IMR-90 (cell line): ENCODE measurements at regions not wholly inside any gene's neighbourhood (a gene's known extent, or its start where the extent isn't known, plus 50 kb on each side); places are given as distances from the start of the nearest gene placed in this dataset.

Experiments
- ATAC-seq: fragments of 200-7000 bp; cut with Tn5 transposase; 2 replicates; pipeline ENCODE4 v1.9.1; 2020; ENCODE audit warnings: low read depth, mild to moderate bottlenecking, moderate library complexity
- BruUV-seq: library from RNA; stranded (reverse); fragments of 400-500 nt; replicated peaks from 2 replicates; lab custom pipeline; 2021; lab: Mats Ljungman, UMichigan
- CTCF ChIA-PET: fragments of 300-600 bp; formaldehyde crosslinking; extraction: SDS; loops from one replicate; lab custom pipeline; 2021; ENCODE audit warnings: antibody characterized with exemption; lab: Yijun Ruan, JAX
- POLR2A ChIA-PET: fragments of 300-600 bp; sonication (Branson Sonifier 250); formaldehyde crosslinking; loops from one replicate; lab custom pipeline; 2022; ENCODE audit warnings: antibody characterized with exemption; ENCODE audit not compliant: unreplicated experiment; lab: Charles Lee
- DNase-seq: peaks from one replicate; pipeline ENCODE4 v3.0.0; 2013
- H2AFZ ChIP-seq: replicated peaks from 2 replicates; pipeline ENCODE3; 2013; ENCODE audit warnings: low read length, mild to moderate bottlenecking; ENCODE audit not compliant: poor library complexity
- H2AK5ac ChIP-seq: 2 replicates; pipeline ENCODE4 v1.6.1; 2013; ENCODE audit warnings: low read depth, low read length, inconsistent platforms
- H2AK9ac ChIP-seq: replicated peaks from 2 replicates; pipeline ENCODE3; 2013; ENCODE audit warnings: mild to moderate bottlenecking, low read depth, low read length, moderate library complexity; ENCODE audit not compliant: poor library complexity
- H2BK120ac ChIP-seq: 2 replicates; pipeline ENCODE4 v1.6.1; 2013; ENCODE audit warnings: low read depth, low read length, inconsistent platforms
- H2BK15ac ChIP-seq: 3 replicates; pipeline ENCODE4 v1.6.1; 2013; ENCODE audit warnings: low read depth, low read length, inconsistent platforms
- H2BK20ac ChIP-seq: 2 replicates; pipeline ENCODE4 v1.6.1; 2013; ENCODE audit warnings: low read depth, mild to moderate bottlenecking, inconsistent platforms, low read length, moderate library complexity
- H2BK5ac ChIP-seq: 2 replicates; pipeline ENCODE4 v1.6.1; 2013; ENCODE audit warnings: mild to moderate bottlenecking, low read depth, low read length, inconsistent platforms; ENCODE audit not compliant: poor library complexity, severe bottlenecking
- H3K14ac ChIP-seq: replicated peaks from 2 replicates; pipeline ENCODE4 v1.6.1; 2013; ENCODE audit warnings: low read depth, low read length, inconsistent platforms
- H3K18ac ChIP-seq: 2 replicates; pipeline ENCODE4 v1.6.1; 2013; ENCODE audit warnings: low read depth, low read length, control low read depth
- H3K23ac ChIP-seq: 2 replicates; pipeline ENCODE4 v1.6.1; 2013; ENCODE audit warnings: low read depth, low read length, inconsistent platforms
- H3K27ac ChIP-seq: 2 replicates; pipeline ENCODE4 v1.5.1; 2013; ENCODE audit warnings: mild to moderate bottlenecking, control low read depth, low read length; ENCODE audit not compliant: insufficient read depth
- H3K27me3 ChIP-seq: 2 replicates; pipeline ENCODE4 v1.6.1; 2013; ENCODE audit warnings: low read length; ENCODE audit not compliant: control insufficient read depth, insufficient read depth
- H3K36me3 ChIP-seq: 2 replicates; pipeline ENCODE4 v1.6.1; 2013; ENCODE audit warnings: low read length, mixed read lengths; ENCODE audit not compliant: control insufficient read depth, insufficient read depth
- H3K4ac ChIP-seq: 2 replicates; pipeline ENCODE4 v1.6.1; 2013; ENCODE audit warnings: low read depth, low read length, inconsistent platforms
- H3K4me1 ChIP-seq: 2 replicates; pipeline ENCODE4 v1.6.1; 2013; ENCODE audit warnings: low read length, mixed read lengths; ENCODE audit not compliant: control insufficient read depth, insufficient read depth
- H3K4me2 ChIP-seq: 2 replicates; pipeline ENCODE4 v1.6.1; 2013; ENCODE audit warnings: low read depth, mild to moderate bottlenecking, control low read depth, low read length, moderate library complexity
- H3K4me3 ChIP-seq: 2 replicates; pipeline ENCODE4 v1.5.1; 2013; ENCODE audit warnings: low read depth, mild to moderate bottlenecking, control low read depth, low read length, moderate library complexity; ENCODE audit not compliant: insufficient read depth
- H3K56ac ChIP-seq: 2 replicates; pipeline ENCODE4 v1.6.1; 2013; ENCODE audit warnings: low read length, inconsistent platforms; ENCODE audit not compliant: insufficient read depth; ENCODE audit errors: extremely low read depth
- H3K79me1 ChIP-seq, 2 experiments: 2 replicates each; pipeline ENCODE4 v1.6.1; 2013; ENCODE audit warnings: low read length in 2 of 2, inconsistent platforms in 1 of 2, low read depth in 1 of 2
- H3K9ac ChIP-seq: 2 replicates; pipeline ENCODE4 v1.6.1; 2013; ENCODE audit warnings: low read depth, low read length, control low read depth
- H3K9me1 ChIP-seq: 2 replicates; pipeline ENCODE4 v1.6.1; 2013; ENCODE audit warnings: low read length, inconsistent platforms; ENCODE audit not compliant: insufficient read depth
- H3K9me3 ChIP-seq: 2 replicates; pipeline ENCODE4 v1.6.1; 2013; ENCODE audit warnings: low read length; ENCODE audit not compliant: control insufficient read depth, insufficient read depth
- H4K20me1 ChIP-seq: 2 replicates; pipeline ENCODE4 v1.6.1; 2013; ENCODE audit warnings: low read length, inconsistent platforms; ENCODE audit not compliant: insufficient read depth
- H4K5ac ChIP-seq: 2 replicates; pipeline ENCODE4 v1.6.1; 2013; ENCODE audit warnings: mild to moderate bottlenecking, low read depth, low read length, control low read depth
- H4K8ac ChIP-seq, 2 experiments: 2 replicates each; pipeline ENCODE4 v1.6.1; 2013; ENCODE audit warnings: low read depth in 2 of 2, low read length in 2 of 2, control low read depth in 1 of 2, inconsistent platforms in 1 of 2
- H4K91ac ChIP-seq: 2 replicates; pipeline ENCODE4 v1.6.1; 2013; ENCODE audit warnings: low read depth, low read length, inconsistent platforms; ENCODE audit not compliant: insufficient read depth
- BHLHE40 ChIP-seq: fragments of 150-350 bp; IDR thresholded peaks from 2 replicates; pipeline ENCODE4 v1.6.1; 2016; ENCODE audit warnings: mild to moderate bottlenecking, low read depth, low read length
- CEBPB ChIP-seq: IDR thresholded peaks from 2 replicates; pipeline ENCODE4 v1.6.1; 2012; ENCODE audit warnings: low read depth, low read length, improper control_type of control experiment
- CHD1 ChIP-seq: IDR thresholded peaks from 2 replicates; pipeline ENCODE4 v1.6.1; 2012; ENCODE audit warnings: low read depth, low read length, improper control_type of control experiment
- FOS ChIP-seq: fragments of 150-350 bp; IDR thresholded peaks from 2 replicates; pipeline ENCODE4 v1.6.1; 2016; ENCODE audit warnings: low read depth, low read length
- MAFK ChIP-seq: IDR thresholded peaks from 2 replicates; pipeline ENCODE4 v1.6.1; 2012; ENCODE audit warnings: low read depth, low read length, improper control_type of control experiment
- MAZ ChIP-seq: IDR thresholded peaks from 2 replicates; pipeline ENCODE4 v1.6.1; 2012; ENCODE audit warnings: low read depth, mild to moderate bottlenecking, low read length, improper control_type of control experiment, moderate library complexity, borderline replicate concordance
- MXI1 ChIP-seq: IDR thresholded peaks from 2 replicates; pipeline ENCODE4 v1.6.1; 2012; ENCODE audit warnings: low read depth, mild to moderate bottlenecking, low read length, moderate library complexity, borderline replicate concordance
- NFE2L2 ChIP-seq: fragments of 150-350 bp; IDR thresholded peaks from 2 replicates; pipeline ENCODE4 v1.6.1; 2016; ENCODE audit warnings: low read depth, mild to moderate bottlenecking, low read length
- POLR2A ChIP-seq: IDR thresholded peaks from 2 replicates; pipeline ENCODE4 v1.6.1; 2012; ENCODE audit warnings: mild to moderate bottlenecking, low read depth, low read length
- RAD21 ChIP-seq: IDR thresholded peaks from 2 replicates; pipeline ENCODE4 v1.6.1; 2012; ENCODE audit warnings: low read length, improper control_type of control experiment
- RCOR1 ChIP-seq: IDR thresholded peaks from 2 replicates; pipeline ENCODE4 v1.6.1; 2012; ENCODE audit warnings: mild to moderate bottlenecking, low read length, improper control_type of control experiment; ENCODE audit not compliant: insufficient replicate concordance
- RFX5 ChIP-seq: IDR thresholded peaks from 2 replicates; pipeline ENCODE4 v1.8.0; 2012; ENCODE audit warnings: low read depth, mild to moderate bottlenecking, low read length, moderate library complexity
- SMC3 ChIP-seq: fragments of 150-350 bp; IDR thresholded peaks from 2 replicates; pipeline ENCODE4 v1.6.1; 2016; ENCODE audit warnings: low read depth, mild to moderate bottlenecking, antibody characterized with exemption, low read length, moderate library complexity
- WGBS, 2 experiments: methylation state at CpG; one replicate each; pipeline versions ENCODE4 v1.1.5 to v1.1.7; 2013; ENCODE audit warnings: missing lambda C conversion rate in 2 of 2; ENCODE audit not compliant: insufficient read length in 1 of 2; ENCODE audit errors: extremely low coverage in 2 of 2; 5-methylcytosine and 5-hydroxymethylcytosine counted together
- dilution Hi-C: fragments of 300-500 bp; cut with HindIII; formaldehyde crosslinking; loops from one replicate; pipeline ENCODE4 v1.14.3; 2018; ENCODE audit warnings: low sequenced_read_pairs; ENCODE audit not compliant: unreplicated experiment
- in situ Hi-C: fragments of 300-500 bp; cut with MboI; formaldehyde crosslinking; loops from 3 replicates; pipeline ENCODE4 v1.14.3; 2019; ENCODE audit warnings: low sequenced_read_pairs, inconsistent platforms, mixed read lengths
- intact Hi-C: fragments of 100-400 bp; cut with micrococcal nuclease; formaldehyde crosslinking; loops from 2 replicates; pipeline ENCODE4 v1.10.0; 2022
- TF ChIP-seq, protein P1 (sequence below): conservative IDR thresholded peaks from 2 replicates; pipeline ENCODE4 v1.5.1; 2012; ENCODE audit warnings: mild to moderate bottlenecking, low read depth, low read length, improper control_type of control experiment
- TF ChIP-seq, protein P2 (sequence below): fragments of 150-350 bp; IDR thresholded peaks from 2 replicates; pipeline ENCODE4 v1.6.1; 2017; ENCODE audit warnings: mild to moderate bottlenecking, antibody characterized with exemption, low read length, low read depth
- TF ChIP-seq, protein P3 (sequence below): fragments of 150-350 bp; IDR thresholded peaks from 2 replicates; pipeline ENCODE4 v1.6.1; 2016; ENCODE audit warnings: low read depth, mild to moderate bottlenecking, low read length, moderate library complexity, borderline replicate concordance

DNA sequence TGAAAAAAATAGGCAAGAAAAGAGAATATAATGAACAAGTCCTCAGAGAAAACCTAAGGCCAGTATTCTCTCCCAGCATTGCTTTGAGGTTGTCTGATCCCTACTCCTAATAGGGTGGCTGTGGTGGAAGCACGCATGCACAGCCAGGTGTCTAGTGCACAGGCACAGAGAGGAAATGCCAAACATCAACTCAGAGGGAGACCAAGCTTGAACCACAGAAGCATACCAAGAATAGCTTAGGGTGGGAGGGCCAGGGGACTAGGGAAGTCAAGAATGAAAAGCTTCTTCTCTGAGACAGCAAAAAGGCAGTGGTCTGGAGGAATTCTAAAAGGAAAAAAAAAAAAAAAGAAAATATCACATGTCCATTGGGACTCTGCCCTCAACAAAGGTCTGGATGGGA, 244.1 kb upstream of the API5 start:
- H3K4me1 ChIP-seq: no peaks in the 10 kb centered on the region
- BruUV-seq: no TSS peak
- CTCF ChIA-PET: no interaction called here
- no peak overlapping the region for H2AK5ac ChIP-seq
- no peak overlapping the region for H2AFZ ChIP-seq
- no peak overlapping the region for H4K8ac ChIP-seq
- no peak overlapping the region for H2BK15ac ChIP-seq
- no peak overlapping the region for H3K27ac ChIP-seq
- H3K23ac ChIP-seq: no peak overlapping the region
- H3K14ac ChIP-seq: no peak overlapping the region
- dilution Hi-C loops: no loop called here
- ATAC-seq: no peak
- H4K91ac ChIP-seq: no peak overlapping the region
- no peak overlapping the region for H3K9ac ChIP-seq
- in situ Hi-C loops: no loop called here
- H3K9me3 ChIP-seq: peaks cover 12% of the 10 kb centered on the region
- POLR2A ChIA-PET: no interaction called here
- no peaks in the 10 kb centered on the region for H4K20me1 ChIP-seq
- H3K36me3 ChIP-seq: no peaks in the 10 kb centered on the region
- no peak overlapping the region for H4K5ac ChIP-seq
- no peaks in the 10 kb centered on the region for H3K27me3 ChIP-seq
- no peak overlapping the region for H3K18ac ChIP-seq
- intact Hi-C loops: no loop called here
- TF ChIP-seq, protein P1, sequence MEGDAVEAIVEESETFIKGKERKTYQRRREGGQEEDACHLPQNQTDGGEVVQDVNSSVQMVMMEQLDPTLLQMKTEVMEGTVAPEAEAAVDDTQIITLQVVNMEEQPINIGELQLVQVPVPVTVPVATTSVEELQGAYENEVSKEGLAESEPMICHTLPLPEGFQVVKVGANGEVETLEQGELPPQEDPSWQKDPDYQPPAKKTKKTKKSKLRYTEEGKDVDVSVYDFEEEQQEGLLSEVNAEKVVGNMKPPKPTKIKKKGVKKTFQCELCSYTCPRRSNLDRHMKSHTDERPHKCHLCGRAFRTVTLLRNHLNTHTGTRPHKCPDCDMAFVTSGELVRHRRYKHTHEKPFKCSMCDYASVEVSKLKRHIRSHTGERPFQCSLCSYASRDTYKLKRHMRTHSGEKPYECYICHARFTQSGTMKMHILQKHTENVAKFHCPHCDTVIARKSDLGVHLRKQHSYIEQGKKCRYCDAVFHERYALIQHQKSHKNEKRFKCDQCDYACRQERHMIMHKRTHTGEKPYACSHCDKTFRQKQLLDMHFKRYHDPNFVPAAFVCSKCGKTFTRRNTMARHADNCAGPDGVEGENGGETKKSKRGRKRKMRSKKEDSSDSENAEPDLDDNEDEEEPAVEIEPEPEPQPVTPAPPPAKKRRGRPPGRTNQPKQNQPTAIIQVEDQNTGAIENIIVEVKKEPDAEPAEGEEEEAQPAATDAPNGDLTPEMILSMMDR: no peak
- no peak for TF ChIP-seq POLR2A
- no peak for TF ChIP-seq FOS
- TF ChIP-seq, protein P2, sequence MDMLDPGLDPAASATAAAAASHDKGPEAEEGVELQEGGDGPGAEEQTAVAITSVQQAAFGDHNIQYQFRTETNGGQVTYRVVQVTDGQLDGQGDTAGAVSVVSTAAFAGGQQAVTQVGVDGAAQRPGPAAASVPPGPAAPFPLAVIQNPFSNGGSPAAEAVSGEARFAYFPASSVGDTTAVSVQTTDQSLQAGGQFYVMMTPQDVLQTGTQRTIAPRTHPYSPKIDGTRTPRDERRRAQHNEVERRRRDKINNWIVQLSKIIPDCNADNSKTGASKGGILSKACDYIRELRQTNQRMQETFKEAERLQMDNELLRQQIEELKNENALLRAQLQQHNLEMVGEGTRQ: no peak
- TF ChIP-seq RAD21: no peak
- no peak for TF ChIP-seq MAZ
- TF ChIP-seq CHD1: no peak
- TF ChIP-seq MXI1: no peak
- TF ChIP-seq RFX5: no peak
- no peak for TF ChIP-seq SMC3
- no peak for TF ChIP-seq NFE2L2
- no peak for TF ChIP-seq BHLHE40
- TF ChIP-seq MAFK: no peak
- TF ChIP-seq, protein P3, sequence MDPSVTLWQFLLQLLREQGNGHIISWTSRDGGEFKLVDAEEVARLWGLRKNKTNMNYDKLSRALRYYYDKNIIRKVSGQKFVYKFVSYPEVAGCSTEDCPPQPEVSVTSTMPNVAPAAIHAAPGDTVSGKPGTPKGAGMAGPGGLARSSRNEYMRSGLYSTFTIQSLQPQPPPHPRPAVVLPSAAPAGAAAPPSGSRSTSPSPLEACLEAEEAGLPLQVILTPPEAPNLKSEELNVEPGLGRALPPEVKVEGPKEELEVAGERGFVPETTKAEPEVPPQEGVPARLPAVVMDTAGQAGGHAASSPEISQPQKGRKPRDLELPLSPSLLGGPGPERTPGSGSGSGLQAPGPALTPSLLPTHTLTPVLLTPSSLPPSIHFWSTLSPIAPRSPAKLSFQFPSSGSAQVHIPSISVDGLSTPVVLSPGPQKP: no peak
- TF ChIP-seq CEBPB: no peak
- TF ChIP-seq RCOR1: no peak
- no peak overlapping the region for H3K4me3 ChIP-seq
- no peak overlapping the region for H2BK5ac ChIP-seq
- H3K9me1 ChIP-seq: no peaks in the 10 kb centered on the region
- H3K4me2 ChIP-seq: no peak overlapping the region
- H2BK20ac ChIP-seq: no peak overlapping the region
- no peak overlapping the region for H2BK120ac ChIP-seq
- H3K56ac ChIP-seq: no peak overlapping the region
- DNase-seq: no peak
- no peaks in the 10 kb centered on the region for H3K79me1 ChIP-seq
- no peak overlapping the region for H3K4ac ChIP-seq
- no peak overlapping the region for H2AK9ac ChIP-seq
- WGBS, 2 experiments: no CpG with 5 or more reads among the region's 1 CpG
